ENCODE measurements at regions not wholly inside any gene's neighbourhood (a gene's known extent, or its start where the extent isn't known, plus 50 kb on each side); places are given as distances from the start of the nearest gene placed in this dataset.

- no TSS peak for BruUV-seq (replicated peaks)
- H2AFZ ChIP-seq (ENCODE audit: low read depth, low read length): no peak overlapping the region
- ATAC-seq (no peak), DNase-seq (ENCODE audit: extremely low read depth in 1 of 4, low spot score in 3 of 4) (no peak), FAIRE-seq (no peak)
- H3K36me3 ChIP-seq (ENCODE audit: control insufficient read depth, insufficient read depth, low read length): no peaks in the 10 kb centered on the region
- H3K9me1 ChIP-seq (ENCODE audit: control insufficient read depth, insufficient read depth, low read length): no peaks in the 10 kb centered on the region
- TF ChIP-seq MYNN (IDR thresholded peaks at IDR 0.05): no peak
- 0 out of 2 replicates have a peak, but pooled peaks have one; percentile 16 for TF ChIP-seq MYNN (CRISPR knock-in tag; IDR thresholded peaks at IDR 0.05)
- TF ChIP-seq JUND (IDR thresholded peaks at IDR 0.05; ENCODE audit: borderline replicate concordance, low read depth, low read length): no peak
- no peak for TF ChIP-seq JUND (tag; IDR thresholded peaks at IDR 0.05; ENCODE audit: borderline replicate concordance, low read depth, low read length)
- 0 out of 4 replicates have a peak, but pooled peaks of 1 of the 2 experiments have one; percentile 39 for TF ChIP-seq ZNF639 (CRISPR knock-in tag; conservative IDR thresholded peaks at IDR 0.05 in 1 of 2, IDR thresholded peaks at IDR 0.05 in 1 of 2)
- TF ChIP-seq ZNF830 (CRISPR knock-in tag; IDR thresholded peaks at IDR 0.05): no peak
- 0 out of 2 replicates have a peak, but pooled peaks have one; percentile 68 for TF ChIP-seq CREB5 (CRISPR knock-in tag; IDR thresholded peaks at IDR 0.05)
- TF ChIP-seq FOXJ3 (CRISPR knock-in tag; IDR thresholded peaks at IDR 0.05): peak; percentile 38; the same call in 1 of the 2 replicates
- TF ChIP-seq CSDE1 (IDR thresholded peaks at IDR 0.05): no peak
- peak; percentile 68; the same call in 1 of the 2 replicates for TF ChIP-seq E4F1 (CRISPR knock-in tag; IDR thresholded peaks at IDR 0.05; ENCODE audit: borderline replicate concordance)
- peak; percentile 35; the same call in 1 of the 2 replicates for TF ChIP-seq PRMT5 (CRISPR knock-in tag; IDR thresholded peaks at IDR 0.05)
- TF ChIP-seq RBBP5 (IDR thresholded peaks at IDR 0.05; ENCODE audit: borderline replicate concordance, insufficient read depth, low read length, poor library complexity, severe bottlenecking): no peak
- H3K27ac ChIP-seq (ENCODE audit: extremely low read depth, low read depth, low read length): no peak overlapping the region
- WGBS (ENCODE audit: insufficient coverage, low coverage, missing lambda C conversion rate): 0% methylated on average over 3 of the region's 3 CpGs
- no peak overlapping the region for H3K9ac ChIP-seq (ENCODE audit: insufficient read depth in 1 of 2, low read depth in 2 of 2, low read length in 2 of 2)
- ChIA-PET CTCF (ENCODE audit: low intra/inter-chr PET ratio) (interaction anchor here (0.6 kb wide), 1 partner anchor 320 kb away, joined by 5 read pairs; no protein-coding TSS in a partner anchor), POLR2A (no interaction called here)
- H3K79me2 ChIP-seq (ENCODE audit: control insufficient read depth, insufficient read depth, low read length): no peaks in the 10 kb centered on the region
- H3K27me3 ChIP-seq (ENCODE audit: control insufficient read depth in 2 of 2, insufficient read depth in 2 of 2, low read length in 2 of 2): no peaks in the 10 kb centered on the region
- H4K20me1 ChIP-seq (replicated peaks; ENCODE audit: control insufficient read depth, insufficient read depth, low read length): no peaks in the 10 kb centered on the region
- no peak overlapping the region for H3K4me2 ChIP-seq (ENCODE audit: insufficient read depth, low read length)
- no peak overlapping the region for H3K4me3 ChIP-seq
- in situ Hi-C loops (cut with MboI) (no loop called here), intact Hi-C loops (cut with micrococcal nuclease) (no loop called here)
- 0 out of 2 replicates have a peak, but pooled peaks cover 10% of the 10 kb centered on the region for H3K9me3 ChIP-seq (replicated peaks; ENCODE audit: control insufficient read depth, insufficient read depth, low read depth, low read length)
- no peaks in the 10 kb centered on the region for H3K4me1 ChIP-seq (replicated peaks in 1 of 2; ENCODE audit: control insufficient read depth in 2 of 2, insufficient read depth in 2 of 2, low read length in 2 of 2)
Observed at GRCh38 chr13:90793261-90793820, 554.1 kb upstream of the MIR17HG start.

Data from K562 (cell line).